ENCODE measurements at regions not wholly inside any gene's neighbourhood (a gene's known extent, or its start where the extent isn't known, plus 50 kb on each side); places are given as distances from the start of the nearest gene placed in this dataset.

DNA sequence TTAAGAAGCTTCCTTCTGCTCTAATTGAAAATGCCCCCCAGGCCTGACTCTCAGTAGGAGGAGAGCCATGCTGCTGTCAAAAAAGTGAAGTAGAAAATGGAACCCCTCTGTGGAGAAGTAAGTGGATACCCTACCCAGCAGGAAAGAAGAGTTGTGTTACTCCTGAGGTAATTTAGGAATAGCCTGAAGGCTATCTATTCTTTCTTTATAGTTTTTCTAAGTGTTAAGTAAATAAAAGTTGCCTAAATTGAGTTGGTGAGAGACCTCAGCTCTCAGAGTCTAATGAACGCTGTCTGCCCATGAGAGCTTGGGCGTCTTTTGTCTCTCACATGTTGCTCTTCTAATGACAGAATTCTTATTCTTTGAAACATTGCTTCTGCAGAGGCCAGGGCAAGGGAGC lies 116.2 kb downstream of the NSUN3 start:
- Histone ChIP-seq H3K4me3 (replicated peaks in 1 of 3) (no peak overlapping the region), H3K9me3 (no peaks in the 10 kb centered on the region), H3K36me3 (no peaks in the 10 kb centered on the region), H3K27me3 (no peaks in the 10 kb centered on the region), H3K27ac (no peak overlapping the region), H3K4me1 (no peaks in the 10 kb centered on the region)
- TF ChIP-seq, protein P1, sequence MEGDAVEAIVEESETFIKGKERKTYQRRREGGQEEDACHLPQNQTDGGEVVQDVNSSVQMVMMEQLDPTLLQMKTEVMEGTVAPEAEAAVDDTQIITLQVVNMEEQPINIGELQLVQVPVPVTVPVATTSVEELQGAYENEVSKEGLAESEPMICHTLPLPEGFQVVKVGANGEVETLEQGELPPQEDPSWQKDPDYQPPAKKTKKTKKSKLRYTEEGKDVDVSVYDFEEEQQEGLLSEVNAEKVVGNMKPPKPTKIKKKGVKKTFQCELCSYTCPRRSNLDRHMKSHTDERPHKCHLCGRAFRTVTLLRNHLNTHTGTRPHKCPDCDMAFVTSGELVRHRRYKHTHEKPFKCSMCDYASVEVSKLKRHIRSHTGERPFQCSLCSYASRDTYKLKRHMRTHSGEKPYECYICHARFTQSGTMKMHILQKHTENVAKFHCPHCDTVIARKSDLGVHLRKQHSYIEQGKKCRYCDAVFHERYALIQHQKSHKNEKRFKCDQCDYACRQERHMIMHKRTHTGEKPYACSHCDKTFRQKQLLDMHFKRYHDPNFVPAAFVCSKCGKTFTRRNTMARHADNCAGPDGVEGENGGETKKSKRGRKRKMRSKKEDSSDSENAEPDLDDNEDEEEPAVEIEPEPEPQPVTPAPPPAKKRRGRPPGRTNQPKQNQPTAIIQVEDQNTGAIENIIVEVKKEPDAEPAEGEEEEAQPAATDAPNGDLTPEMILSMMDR (IDR thresholded peaks at IDR 0.05) = no peak
- no peak for TF ChIP-seq POLR2A (IDR thresholded peaks at IDR 0.05)
- 43 to 50% methylated on average over 2 of the region's 2 CpGs for WGBS, 2 donors
- intact Hi-C loops (cut with DNase I) = no loop called here
- DNase-seq = no peak

DNA sequence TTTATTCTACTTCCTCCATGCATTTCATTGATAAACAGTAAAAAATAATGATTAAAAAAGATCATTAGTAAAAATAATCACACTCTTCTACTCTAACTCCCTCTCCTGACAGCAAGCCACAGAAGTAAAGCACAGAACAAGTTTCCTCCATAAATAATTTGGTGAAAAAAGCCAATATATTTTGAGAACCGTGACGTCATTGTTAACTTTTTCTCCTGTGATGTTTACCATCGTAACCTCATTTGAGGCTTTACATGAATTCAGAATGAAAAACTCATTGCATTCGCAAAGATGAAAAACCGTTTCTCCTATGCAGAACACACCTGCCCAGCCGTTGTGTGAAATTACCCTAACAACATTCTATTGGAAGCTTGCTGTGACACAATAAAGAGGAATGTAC lies 120.7 kb downstream of the NSUN3 start:
- TF ChIP-seq, protein P1 (IDR thresholded peaks at IDR 0.05) = no peak
- TF ChIP-seq POLR2A (IDR thresholded peaks at IDR 0.05) = no peak
- no peaks in the 10 kb centered on the region for H3K4me1 ChIP-seq
- no peak for DNase-seq
- H3K4me3 ChIP-seq (replicated peaks in 1 of 3) = no peak overlapping the region
- H3K27ac ChIP-seq = no peak overlapping the region
- H3K9me3 ChIP-seq = no peaks in the 10 kb centered on the region
- intact Hi-C loops (cut with DNase I) = no loop called here
- 86 to 87% methylated on average over 6 of the region's 6 CpGs for WGBS, 2 donors
- no peaks in the 10 kb centered on the region for H3K27me3 ChIP-seq
- no peaks in the 10 kb centered on the region for H3K36me3 ChIP-seq

DNA sequence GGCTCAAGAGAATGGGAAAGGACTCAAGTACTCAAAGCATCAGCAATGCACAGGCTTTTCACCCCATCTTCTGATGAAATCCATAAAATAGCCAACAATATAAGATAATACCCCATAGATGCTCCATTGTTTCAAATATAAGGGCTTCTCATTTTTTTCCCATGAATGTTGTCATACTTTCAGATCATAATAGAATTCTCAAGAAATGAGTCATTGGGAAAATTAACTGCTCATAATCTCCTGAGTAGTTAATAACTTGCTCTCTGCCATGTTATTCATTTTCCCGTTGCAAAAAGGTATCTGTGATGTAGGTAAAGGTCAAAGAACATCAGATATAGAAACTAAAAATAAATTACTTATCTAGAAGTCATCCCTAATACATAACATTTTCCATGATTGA lies 121.9 kb downstream of the NSUN3 start:
- intact Hi-C loops (cut with DNase I) = no loop called here
- WGBS, 2 donors = 0 to 40% methylated on average over 1 of the region's 1 CpG

DNA sequence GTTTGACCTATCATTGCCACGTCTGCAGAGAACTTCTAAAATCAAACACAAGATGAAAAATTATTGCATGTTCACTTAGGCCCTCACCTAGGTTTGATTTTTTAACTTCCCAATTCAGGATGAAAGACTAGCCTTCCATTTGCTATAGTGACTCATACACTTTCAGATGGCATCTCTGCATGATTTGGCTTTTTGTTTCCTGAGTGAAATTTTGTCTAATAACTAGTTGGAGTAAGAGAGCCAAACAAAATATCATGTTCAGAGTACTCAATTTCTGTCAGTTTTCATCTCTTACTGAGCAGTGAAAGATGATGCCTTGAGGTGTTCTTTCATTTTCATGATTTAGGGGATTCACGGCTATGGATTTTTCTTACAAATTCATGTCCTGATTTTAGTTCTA lies 122.9 kb downstream of the NSUN3 start:
- TF ChIP-seq POLR2A (IDR thresholded peaks at IDR 0.05) = no peak
- TF ChIP-seq, protein P1 (IDR thresholded peaks at IDR 0.05) = no peak
- no peaks in the 10 kb centered on the region for H3K36me3 ChIP-seq
- intact Hi-C loops (cut with DNase I) = no loop called here
- no peaks in the 10 kb centered on the region for H3K4me1 ChIP-seq
- no peak overlapping the region for H3K4me3 ChIP-seq (replicated peaks in 1 of 3)
- no peaks in the 10 kb centered on the region for H3K27me3 ChIP-seq
- DNase-seq = no peak
- 81 to 83% methylated on average over 2 of the region's 2 CpGs for WGBS, 2 donors
- no peaks in the 10 kb centered on the region for H3K9me3 ChIP-seq
- H3K27ac ChIP-seq = no peak overlapping the region

More for the DNA sequence above, 121.9 kb downstream of the NSUN3 start:
- H3K9me3 ChIP-seq = no peaks in the 10 kb centered on the region
- no peaks in the 10 kb centered on the region for H3K36me3 ChIP-seq
- H3K4me1 ChIP-seq = no peaks in the 10 kb centered on the region
- no peak for DNase-seq
- TF ChIP-seq, protein P1 (IDR thresholded peaks at IDR 0.05) = no peak
- no peak for TF ChIP-seq POLR2A (IDR thresholded peaks at IDR 0.05)
- H3K27me3 ChIP-seq = no peaks in the 10 kb centered on the region
- H3K27ac ChIP-seq = no peak overlapping the region
- no peak overlapping the region for H3K4me3 ChIP-seq (replicated peaks in 1 of 3)

DNA sequence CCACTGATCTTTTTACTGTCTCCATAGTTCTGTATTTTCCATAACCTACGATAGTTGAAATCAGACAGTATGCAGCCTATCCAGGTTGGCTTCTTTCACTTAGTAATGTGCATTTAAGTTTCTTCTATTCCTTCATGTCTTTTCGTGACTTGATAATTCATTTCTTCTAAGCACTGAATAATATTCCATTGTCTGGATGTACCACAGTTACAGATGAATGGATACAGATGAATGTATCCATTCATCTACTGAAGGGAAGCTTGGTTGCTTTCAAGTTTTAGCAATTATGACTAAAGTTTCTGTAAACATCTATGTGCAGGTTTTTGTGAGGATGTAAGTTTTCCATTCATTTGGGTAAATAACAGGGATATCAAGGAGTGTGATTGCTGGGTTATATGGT lies 124.8 kb downstream of the NSUN3 start:
- H3K27ac ChIP-seq = no peak overlapping the region
- intact Hi-C loops (cut with DNase I) = no loop called here
- no peak for DNase-seq
- H3K27me3 ChIP-seq = no peaks in the 10 kb centered on the region
- 88 to 91% methylated on average over 2 of the region's 2 CpGs for WGBS, 2 donors
- H3K9me3 ChIP-seq = no peaks in the 10 kb centered on the region
- no peaks in the 10 kb centered on the region for H3K4me1 ChIP-seq
- TF ChIP-seq, protein P1 (IDR thresholded peaks at IDR 0.05) = no peak
- no peak for TF ChIP-seq POLR2A (IDR thresholded peaks at IDR 0.05)
- no peaks in the 10 kb centered on the region for H3K36me3 ChIP-seq
- no peak overlapping the region for H3K4me3 ChIP-seq (replicated peaks in 1 of 3)
